Body of pancreas (tissue), 4 donors: ENCODE measurements at regions not wholly inside any gene's neighbourhood (a gene's known extent, or its start where the extent isn't known, plus 50 kb on each side); places are given as distances from the start of the nearest gene placed in this dataset.

Source experiments
- ATAC-seq: fragments of 150-250 bp; one replicate; pipeline ENCODE4 v1.9.1; 2016
- DNase-seq, 4 donors: peaks; one replicate each; pipeline ENCODE4 v3.0.0-alpha.2; 2019
- H3K27ac ChIP-seq, 4 donors: fragments of 200-600 bp; sonication (generic); 1 replicate in 3 of 4; 2 replicates in 1 of 4; pipeline versions ENCODE4 v1.5.1 to v1.6.1; 2016 to 2019; ENCODE audit warnings: mild to moderate bottlenecking in 1 of 4, mixed read lengths in 1 of 4, moderate library complexity in 1 of 4
- H3K27me3 ChIP-seq, 2 donors: fragments of 200-600 bp; sonication (generic); one replicate each; pipeline ENCODE4 v1.6.0; 2016; ENCODE audit warnings: mild to moderate bottlenecking in 1 of 2
- H3K36me3 ChIP-seq, 2 donors: fragments of 200-600 bp; sonication (generic); replicated peaks in 1 of 2; 2 replicates each; pipeline ENCODE4 v1.5.1; 2016; ENCODE audit warnings: low read depth in 2 of 2; ENCODE audit not compliant: insufficient read depth in 1 of 2
- H3K4me1 ChIP-seq: fragments of 200-600 bp; sonication (generic); one replicate; pipeline ENCODE4 v1.6.0; 2016
- H3K4me3 ChIP-seq, 2 donors: fragments of 200-600 bp; sonication (generic); 1 replicate in 1 of 2; 2 replicates in 1 of 2; pipeline ENCODE4 v1.5.1; 2016 to 2019
- H3K9me3 ChIP-seq, 3 donors: fragments of 200-600 bp; sonication (generic); 1 replicate in 2 of 3; 2 replicates in 1 of 3; pipeline ENCODE4 v1.5.1; 2016
- POLR2A ChIP-seq, 3 donors: fragments of 450-650 bp; IDR thresholded peaks; one replicate each; pipeline ENCODE4 v1.6.1; 2016; ENCODE audit warnings: antibody characterized with exemption in 3 of 3, mild to moderate bottlenecking in 2 of 3
- WGBS, 2 donors: methylation state at CpG; one replicate each; pipeline ENCODE4 v1.1.5; 2017; 5-methylcytosine and 5-hydroxymethylcytosine counted together
- intact Hi-C: fragments of 100-400 bp; cut with DNase I; formaldehyde crosslinking; loops from one replicate; pipeline ENCODE4 v1.15.1; 2023
- TF ChIP-seq, protein P1 (sequence below), 7 experiments: fragments of 450-650 bp in 4 of 7; fragments of 200-600 bp in 3 of 7; sonication (generic) in 3 of 7; IDR thresholded peaks; one replicate each; pipeline ENCODE4 v1.5.1; 2016 to 2019; ENCODE audit warnings: antibody characterized with exemption in 7 of 7

DNA sequence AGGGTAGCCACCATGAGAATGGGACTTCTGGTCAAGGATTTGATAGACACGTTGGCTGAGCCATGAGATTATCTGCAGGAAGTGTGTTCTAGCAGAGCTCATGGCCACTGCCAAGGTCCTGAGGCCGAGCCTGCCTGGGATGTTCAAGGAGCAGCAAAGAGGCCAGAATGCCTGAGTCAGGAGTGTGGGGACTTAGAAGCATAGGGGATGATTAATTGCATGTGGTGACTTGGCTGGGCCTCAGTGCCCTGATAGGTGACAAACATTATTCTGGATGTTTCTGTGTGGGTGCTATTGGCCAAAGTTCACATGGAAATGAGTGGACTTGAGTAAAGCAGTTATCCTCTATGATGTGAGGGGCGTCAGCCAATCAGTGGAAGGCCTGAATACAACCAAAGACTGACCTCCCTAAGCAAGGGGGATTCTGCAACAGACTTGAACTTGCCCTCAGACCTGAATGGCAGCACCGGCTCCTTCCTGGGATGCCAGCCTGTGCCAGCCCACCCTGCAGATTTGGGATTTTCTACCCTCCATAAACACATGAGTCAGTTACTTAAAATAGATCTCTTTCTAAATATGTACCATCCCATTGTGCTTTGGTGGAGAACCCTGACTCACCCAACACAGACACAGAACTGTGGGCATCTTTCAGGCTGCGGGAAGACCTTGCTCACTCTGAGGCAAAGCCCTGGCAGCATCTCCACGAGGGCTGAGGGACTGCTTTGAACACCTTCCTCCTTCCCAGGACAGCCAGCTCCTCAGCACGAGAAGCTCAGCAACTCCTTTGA lies 363.9 kb upstream of the MGMT start:
- Histone ChIP-seq H3K36me3 (no peaks in the 10 kb centered on the region), H3K27ac (no peak overlapping the region), H3K9me3 (no peaks in the 10 kb centered on the region), H3K4me1 (no peaks in the 10 kb centered on the region), H3K4me3 (no peak overlapping the region), H3K27me3 (no peaks in the 10 kb centered on the region)
- 67 to 68% methylated on average over 7 of the region's 7 CpGs for WGBS, 2 donors
- ATAC-seq: no peak
- no peak for TF ChIP-seq POLR2A (IDR thresholded peaks at IDR 0.05)
- TF ChIP-seq, protein P1, sequence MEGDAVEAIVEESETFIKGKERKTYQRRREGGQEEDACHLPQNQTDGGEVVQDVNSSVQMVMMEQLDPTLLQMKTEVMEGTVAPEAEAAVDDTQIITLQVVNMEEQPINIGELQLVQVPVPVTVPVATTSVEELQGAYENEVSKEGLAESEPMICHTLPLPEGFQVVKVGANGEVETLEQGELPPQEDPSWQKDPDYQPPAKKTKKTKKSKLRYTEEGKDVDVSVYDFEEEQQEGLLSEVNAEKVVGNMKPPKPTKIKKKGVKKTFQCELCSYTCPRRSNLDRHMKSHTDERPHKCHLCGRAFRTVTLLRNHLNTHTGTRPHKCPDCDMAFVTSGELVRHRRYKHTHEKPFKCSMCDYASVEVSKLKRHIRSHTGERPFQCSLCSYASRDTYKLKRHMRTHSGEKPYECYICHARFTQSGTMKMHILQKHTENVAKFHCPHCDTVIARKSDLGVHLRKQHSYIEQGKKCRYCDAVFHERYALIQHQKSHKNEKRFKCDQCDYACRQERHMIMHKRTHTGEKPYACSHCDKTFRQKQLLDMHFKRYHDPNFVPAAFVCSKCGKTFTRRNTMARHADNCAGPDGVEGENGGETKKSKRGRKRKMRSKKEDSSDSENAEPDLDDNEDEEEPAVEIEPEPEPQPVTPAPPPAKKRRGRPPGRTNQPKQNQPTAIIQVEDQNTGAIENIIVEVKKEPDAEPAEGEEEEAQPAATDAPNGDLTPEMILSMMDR (IDR thresholded peaks at IDR 0.05): no peak
- DNase-seq: no peak
- intact Hi-C loops: no loop called here

DNA sequence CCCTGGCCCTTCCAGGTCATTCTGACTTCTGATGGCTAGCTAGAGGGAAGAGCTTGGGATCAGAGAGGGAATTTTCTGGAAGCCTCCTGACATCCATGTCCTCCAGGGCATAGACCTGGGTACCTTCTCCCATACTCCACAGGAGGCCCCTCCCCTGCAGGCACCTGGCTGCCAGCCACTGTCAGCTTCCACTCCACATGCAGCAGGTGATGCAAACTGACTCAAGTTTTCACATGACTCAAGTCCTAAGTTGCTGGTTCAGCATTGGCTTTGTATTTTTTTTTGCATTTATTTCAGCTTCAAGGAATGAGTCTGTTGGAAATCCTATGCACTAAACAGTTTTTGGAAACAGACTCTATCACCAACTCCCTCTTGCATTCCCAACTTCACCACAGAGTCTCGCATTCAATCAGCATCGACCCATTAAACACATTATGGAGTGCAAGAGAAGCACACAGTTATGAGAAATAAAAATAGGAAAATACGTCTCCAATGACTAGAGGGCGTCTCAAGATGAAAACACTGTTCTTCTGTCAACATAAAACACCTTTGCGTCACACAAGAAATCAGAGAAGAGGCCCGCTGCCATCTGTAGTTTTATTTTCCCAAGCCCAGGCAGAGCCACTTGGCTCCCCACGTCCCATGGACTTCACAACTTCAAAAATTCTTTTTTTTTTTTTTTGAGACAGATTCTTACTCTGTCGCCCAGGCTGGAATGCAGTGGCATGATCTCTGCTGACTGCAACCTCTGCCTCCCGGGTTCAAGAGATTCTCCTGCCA lies 362.6 kb upstream of the MGMT start:
- H3K4me1 ChIP-seq: no peaks in the 10 kb centered on the region
- WGBS, 2 donors: 58 to 76% methylated on average over 9 of the region's 9 CpGs
- H3K36me3 ChIP-seq: no peaks in the 10 kb centered on the region
- no peaks in the 10 kb centered on the region for H3K9me3 ChIP-seq
- intact Hi-C loops: no loop called here
- no peak for ATAC-seq
- no peak overlapping the region for H3K4me3 ChIP-seq
- H3K27ac ChIP-seq: no peak overlapping the region
- H3K27me3 ChIP-seq: no peaks in the 10 kb centered on the region
- no peak for DNase-seq
- TF ChIP-seq, protein P1 (IDR thresholded peaks at IDR 0.05): no peak
- no peak for TF ChIP-seq POLR2A (IDR thresholded peaks at IDR 0.05)

DNA sequence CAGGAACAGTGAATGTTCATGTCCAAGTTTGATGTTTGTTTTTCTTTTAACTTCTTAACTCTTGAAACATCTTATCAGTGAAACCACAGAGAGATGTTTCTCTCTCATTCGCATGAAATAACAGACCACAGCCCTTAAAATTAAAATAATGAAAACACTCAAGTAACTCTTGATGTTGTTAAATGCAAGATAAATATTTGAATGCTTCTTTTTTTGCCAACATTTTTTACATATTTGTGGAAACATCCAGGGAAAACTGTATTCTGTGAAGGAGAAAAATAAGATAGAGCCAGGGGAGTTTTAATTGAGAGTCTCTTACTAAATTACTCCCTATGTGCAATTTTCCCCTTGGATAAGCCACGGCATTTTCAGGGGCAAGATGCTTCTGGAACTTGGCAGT lies 361.8 kb upstream of the MGMT start:
- H3K27me3 ChIP-seq: no peaks in the 10 kb centered on the region
- WGBS, 2 donors: 27 to 39% methylated on average over 2 of the region's 2 CpGs
- H3K4me1 ChIP-seq: no peaks in the 10 kb centered on the region
- no peak overlapping the region for H3K27ac ChIP-seq
- H3K36me3 ChIP-seq: no peaks in the 10 kb centered on the region
- ATAC-seq: no peak
- TF ChIP-seq, protein P1 (IDR thresholded peaks at IDR 0.05): no peak
- TF ChIP-seq POLR2A (IDR thresholded peaks at IDR 0.05): no peak
- DNase-seq: no peak
- intact Hi-C loops: no loop called here
- H3K9me3 ChIP-seq: no peaks in the 10 kb centered on the region
- no peak overlapping the region for H3K4me3 ChIP-seq

DNA sequence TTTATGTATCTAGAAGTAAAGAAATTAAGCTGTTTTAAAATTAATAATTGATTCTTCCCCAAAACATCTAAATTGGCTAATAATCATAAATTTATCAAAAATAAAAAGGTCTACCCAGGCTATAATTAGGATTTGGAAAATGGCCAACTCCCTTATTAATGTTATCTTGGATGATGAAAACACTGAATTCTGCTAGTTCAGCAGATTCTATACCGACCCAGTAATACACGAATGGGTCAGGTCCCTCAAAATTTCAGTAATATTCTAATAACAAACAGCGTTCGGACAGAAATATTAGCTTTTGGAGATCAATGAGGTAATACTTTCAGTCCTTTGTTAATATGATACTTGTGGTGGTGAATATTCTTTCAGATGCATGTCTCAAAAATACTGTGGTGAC lies 360.7 kb upstream of the MGMT start:
- Histone ChIP-seq H3K9me3 (no peaks in the 10 kb centered on the region), H3K4me1 (no peaks in the 10 kb centered on the region), H3K27ac (no peak overlapping the region), H3K36me3 (no peaks in the 10 kb centered on the region), H3K27me3 (no peaks in the 10 kb centered on the region), H3K4me3 (no peak overlapping the region)
- WGBS, 2 donors: 73 to 74% methylated on average over 4 of the region's 4 CpGs
- intact Hi-C loops: no loop called here
- DNase-seq (no peak), ATAC-seq (no peak)
- TF ChIP-seq, protein P1 (IDR thresholded peaks at IDR 0.05): no peak
- no peak for TF ChIP-seq POLR2A (IDR thresholded peaks at IDR 0.05)
